ENCODE measurements at regions not wholly inside any gene's neighbourhood (a gene's known extent, or its start where the extent isn't known, plus 50 kb on each side); places are given as distances from the start of the nearest gene placed in this dataset.
"Not testable (repeated sequence)": the region's sequence is repeated elsewhere in the genome, so short reads cannot be mapped to it uniquely, and the experiment has no call there.

DNA sequence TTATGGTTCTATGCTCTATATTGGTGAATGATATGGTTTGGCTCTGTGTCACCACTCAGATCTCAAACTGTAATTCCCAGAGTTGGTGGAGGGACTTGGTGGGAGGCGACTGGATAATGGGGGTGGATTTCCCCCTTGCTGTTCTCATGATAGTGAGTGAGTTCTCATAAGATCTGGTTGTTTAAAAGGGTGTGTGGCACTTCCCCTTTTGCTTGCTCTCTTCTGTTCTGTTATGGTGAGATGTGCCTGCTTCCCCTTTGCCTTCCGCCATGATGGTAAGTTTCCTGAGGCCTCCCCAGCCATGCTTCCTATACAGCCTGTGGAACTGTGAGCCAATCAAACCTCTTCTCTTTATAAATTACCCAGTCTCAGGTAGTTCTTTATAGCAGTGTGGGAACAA, 446.6 kb upstream of the PDE3A start:
- DNase-seq = not testable (repeated sequence)

DNA sequence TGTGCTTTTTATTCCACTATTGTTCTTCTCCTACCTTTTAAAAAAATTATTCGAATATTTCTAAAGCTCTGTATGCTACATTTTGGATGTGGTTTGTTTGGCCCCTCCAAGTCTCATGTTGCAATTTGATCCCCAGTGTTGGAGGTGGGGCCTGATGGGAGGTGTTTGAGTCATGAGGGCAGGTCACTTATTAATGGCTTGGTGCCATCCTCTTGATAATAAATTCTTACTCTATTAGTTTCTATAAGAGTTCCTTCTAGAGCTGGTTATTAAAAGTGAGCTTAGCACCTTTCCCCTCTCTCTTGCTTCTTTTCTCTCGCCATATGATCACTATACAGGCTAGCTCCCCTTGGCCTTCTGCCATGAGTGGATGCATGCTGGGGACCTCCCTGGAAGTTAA, 445.6 kb upstream of the PDE3A start:
- DNase-seq = no peak

DNA sequence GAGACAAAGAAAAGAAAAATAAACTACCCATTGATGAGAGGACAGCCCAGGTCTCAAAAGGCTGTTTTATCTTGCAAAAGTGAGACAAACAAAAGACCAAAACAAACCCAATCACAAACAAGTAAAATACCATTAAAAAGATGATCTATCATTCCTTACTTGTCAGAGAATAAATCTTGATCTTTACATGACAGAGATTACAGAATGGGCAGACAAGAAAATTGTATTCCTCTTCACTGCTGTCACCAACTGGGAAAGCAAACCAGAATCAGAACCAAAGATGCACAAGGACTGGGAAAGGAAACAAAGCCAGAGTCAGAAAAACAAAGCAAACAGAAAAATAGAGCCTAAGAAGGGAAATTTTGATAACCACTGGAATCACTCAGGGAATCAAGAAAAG, 444.0 kb upstream of the PDE3A start:
- no peak for DNase-seq

DNA sequence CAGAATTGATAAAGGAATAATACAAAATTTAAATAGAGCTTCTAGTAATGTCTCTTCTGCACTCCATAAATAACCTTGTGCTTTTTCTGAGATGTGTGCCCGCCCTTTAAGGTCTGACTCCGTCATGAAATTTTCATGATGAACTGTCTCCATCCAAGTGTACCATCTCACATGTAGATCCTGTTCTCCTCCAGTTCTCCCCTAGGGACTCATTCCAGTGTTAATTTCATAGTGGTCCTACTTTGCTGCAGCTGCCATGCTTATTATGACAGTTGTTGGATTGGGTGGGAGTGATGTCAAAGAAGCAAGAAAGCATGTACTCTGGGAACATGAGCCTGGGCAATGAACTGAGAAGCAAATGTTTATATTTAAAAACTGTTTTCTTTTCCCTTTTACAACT, 442.5 kb upstream of the PDE3A start:
- peak; percentile 63 for DNase-seq

DNA sequence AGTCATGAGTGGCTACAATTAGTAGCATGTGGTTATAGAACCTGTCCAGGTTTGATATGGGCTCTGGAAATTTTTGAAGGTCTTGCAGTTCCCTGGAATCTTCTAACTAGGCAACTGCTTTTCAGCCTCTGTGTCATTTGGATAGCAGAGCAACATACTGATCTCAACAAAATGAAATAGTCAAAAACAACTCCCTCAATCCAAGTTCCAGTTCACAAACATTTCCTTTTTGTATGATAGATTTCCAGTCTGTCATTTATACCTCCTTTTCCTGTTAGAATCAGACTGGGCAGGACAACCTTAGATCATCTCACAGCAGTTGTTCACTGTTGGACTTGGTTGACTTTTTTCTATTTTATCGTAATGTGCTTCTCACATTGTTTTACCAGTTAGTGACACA, 442.1 kb upstream of the PDE3A start:
- DNase-seq = no peak

DNA sequence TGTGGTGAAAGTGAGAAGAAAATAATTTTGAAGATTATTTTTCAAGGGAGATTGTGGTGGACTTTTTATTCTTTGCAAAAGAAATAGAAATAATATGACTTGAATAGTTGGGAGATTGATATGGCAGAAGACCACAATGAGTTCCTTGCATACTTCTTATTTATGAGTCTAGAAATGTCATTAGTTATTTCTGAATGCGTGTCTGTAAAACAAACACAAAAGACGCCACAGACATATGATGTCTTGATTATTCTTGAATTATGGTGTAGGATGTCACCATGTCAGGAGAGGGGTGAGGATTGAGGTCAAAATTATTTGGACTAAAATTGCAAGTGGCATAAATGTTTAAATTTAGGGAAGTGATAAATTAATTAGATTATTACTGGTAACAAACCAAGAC, 440.7 kb upstream of the PDE3A start:
- no peak for DNase-seq

DNA sequence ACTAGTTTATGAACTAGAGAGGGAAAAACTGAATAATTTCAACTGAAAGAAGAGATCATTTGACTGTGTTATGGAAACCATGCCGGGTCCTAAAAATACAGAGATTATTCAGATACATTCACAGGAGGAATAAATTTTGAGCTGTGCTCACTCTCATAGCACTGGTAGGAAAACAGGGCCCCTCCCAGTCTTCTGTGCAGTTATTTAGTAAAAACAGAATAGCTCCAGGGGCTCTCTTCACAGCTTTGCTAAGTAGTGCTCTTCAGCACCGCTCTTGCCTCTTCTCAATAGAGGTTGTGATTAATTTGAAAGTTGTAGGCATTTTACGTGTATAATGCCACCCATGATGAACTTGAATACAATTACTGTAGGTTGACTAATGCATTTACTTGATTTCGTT, 435.9 kb upstream of the PDE3A start:
- DNase-seq = no peak

DNA sequence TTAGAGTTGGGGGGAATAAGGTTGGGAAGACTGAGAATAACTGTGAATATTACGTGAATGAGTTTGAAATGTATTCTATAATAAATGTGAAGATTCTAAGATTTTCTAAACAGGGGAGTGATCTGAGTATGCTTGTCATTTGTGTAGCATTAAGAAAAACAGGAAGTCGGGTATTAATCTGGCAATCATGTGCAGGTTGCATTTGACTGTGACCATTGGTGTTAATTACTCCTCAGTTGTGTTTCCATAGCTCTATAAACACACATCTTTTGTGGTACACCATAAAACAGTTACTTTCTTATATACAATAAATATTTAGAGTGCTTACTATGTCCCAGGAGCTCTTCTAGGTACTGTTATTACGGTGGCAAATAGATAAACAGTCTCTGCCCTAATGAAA, 434.4 kb upstream of the PDE3A start:
- DNase-seq = no peak

DNA sequence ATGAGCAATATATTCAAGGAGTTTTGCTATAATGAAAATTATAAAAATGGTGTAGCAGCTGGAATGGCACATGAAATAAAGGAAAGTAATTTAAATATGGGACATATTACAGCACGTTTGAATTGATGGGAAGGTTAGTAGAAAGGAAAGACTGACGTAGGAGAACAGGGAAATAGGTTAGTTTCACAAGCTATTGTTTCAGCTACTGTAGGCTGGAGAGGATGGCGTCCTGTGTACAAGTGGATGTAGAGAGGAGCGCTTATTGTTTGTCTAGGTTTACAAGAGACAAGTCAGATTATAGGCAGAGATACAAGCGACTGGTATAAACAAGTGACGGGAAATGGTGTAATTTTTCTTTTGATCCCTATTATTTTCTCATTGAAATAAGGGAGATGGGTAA, 431.2 kb upstream of the PDE3A start:
- no peak for DNase-seq

DNA sequence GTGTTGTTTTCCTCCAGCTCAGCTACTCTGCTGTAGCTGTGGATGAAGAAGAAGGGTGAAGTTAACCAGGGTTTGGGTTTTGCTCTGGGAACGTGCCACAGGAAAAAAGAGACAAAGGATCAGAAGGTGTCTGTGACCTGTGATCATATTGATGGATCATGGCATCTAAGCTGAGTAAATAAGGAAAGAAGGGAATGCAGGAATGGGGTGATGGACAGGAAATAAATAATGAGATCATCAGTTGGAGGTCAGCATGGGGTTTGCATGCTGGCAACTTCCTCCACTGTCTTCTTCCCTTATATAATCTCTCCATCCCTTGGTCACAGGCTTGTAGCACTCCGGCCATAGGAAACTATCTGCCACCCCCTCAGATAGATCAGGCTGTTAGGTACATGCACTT, 430.3 kb upstream of the PDE3A start:
- DNase-seq = no peak

DNA sequence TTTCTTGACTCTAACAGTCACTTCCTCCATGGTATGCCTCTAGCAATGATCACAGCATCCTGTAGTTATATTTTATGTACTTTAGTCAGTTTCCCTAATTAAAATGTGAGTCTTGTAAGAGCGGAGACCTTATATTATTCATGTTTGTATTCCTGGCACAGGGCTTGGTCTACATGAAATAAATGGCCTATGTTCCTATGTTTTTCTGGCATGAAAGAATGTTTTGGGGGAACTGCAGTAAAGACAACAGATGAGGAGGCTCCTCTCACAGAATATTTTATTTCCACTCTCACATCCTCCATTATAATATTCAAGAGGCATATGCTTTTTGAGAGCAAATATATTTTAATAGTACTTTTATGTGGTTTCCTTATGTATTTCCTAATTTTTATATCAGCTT, 429.8 kb upstream of the PDE3A start:
- no peak for DNase-seq

DNA sequence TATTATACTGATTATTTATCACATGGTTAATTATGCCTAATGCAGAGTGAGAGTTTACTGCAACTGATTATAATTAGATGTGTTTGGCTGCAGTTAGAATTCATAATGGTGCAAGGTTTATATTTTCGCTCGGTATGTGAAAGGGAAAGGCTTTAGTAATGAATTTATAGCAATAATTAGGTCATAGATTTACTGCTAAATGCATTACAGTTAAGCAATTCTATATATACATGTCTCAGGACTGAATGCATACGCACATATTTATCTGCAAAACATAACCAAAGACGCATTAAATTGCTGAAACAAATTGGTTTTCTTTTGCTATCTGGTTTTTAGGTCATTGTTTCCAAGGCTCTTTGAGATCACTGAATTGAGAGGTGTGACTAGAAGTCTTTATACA, 428.1 kb upstream of the PDE3A start:
- no peak for DNase-seq

DNA sequence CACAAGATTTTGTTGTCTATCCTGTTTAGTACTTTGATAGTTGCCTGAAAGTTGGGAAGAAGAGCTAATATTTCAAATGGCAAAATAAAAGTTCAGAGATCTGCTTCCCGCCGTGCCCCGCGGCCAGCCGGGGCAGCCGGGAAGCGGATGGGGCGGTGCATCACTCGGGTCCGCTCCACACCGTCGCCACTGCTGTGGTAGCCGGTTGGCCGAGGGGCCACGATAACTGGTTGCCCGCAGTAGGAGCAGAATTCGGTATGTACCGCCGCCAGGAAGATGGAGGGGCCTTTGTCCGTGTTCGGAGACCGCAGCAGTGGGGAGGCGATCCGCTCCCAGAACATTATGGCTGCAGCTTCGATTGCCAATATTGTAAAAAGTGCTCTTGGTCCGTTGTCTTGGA, 427.2 kb upstream of the PDE3A start:
- no peak for DNase-seq

DNA sequence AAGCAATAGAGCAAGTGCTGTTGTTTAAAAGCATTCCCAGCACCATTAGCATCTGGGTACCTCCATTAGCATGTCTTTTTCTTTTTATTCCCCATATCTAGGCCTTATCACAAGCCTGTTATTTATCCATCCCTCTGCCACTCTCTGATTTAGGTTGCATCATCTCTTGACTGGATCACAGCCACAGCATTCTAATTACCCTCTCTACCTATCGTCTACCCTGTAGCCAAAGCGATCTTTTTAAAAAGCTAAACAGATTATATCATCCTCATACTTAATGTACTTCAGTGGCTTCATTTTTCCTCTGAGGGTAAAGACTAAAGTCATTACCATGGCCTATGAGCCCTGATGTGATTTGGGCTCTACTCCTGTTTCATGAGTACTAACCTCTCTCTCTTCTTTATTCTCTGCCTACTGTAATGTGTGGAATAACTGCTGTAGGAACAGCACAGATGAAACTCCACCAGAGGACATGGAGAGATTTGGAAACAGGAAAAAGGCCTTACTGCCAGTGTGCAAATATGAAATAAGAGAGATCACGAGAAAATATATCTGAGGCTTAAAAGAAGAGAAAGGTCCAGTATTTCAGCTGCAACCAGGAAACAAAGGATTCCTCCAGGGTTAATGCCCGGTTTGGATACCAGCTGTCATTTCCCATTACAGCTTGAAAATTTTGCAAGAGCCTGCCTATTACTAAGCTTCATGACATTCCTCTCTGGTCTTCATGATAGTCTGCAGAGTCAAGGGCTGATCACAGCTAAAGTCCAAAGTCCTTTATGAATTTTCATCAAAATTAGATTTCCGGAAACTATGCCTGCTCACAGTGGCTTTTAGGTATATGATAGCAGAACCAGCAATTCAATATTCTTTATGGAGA, 422.5 kb upstream of the PDE3A start:
- peak; percentile 72 for DNase-seq

DNA sequence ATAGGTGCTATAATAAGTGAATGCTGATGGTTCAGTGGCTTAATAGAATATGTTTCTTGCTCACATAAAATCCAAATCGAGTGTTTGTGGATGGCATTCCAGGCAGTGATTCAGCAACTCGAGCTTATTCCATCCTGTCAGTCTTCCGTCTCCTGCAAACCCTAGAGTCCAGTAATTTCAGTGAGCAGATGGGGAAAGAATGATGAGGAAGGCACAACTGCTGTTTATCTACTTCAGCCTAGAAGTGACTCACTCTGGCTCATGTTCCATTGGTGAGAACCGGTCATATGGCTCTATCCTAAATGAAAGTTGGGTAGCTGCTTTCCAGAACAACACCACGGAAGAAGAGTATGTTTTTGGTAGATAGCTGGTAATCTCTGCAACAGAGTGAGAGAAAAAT, 421.8 kb upstream of the PDE3A start:
- peak; percentile 34 for DNase-seq

DNA sequence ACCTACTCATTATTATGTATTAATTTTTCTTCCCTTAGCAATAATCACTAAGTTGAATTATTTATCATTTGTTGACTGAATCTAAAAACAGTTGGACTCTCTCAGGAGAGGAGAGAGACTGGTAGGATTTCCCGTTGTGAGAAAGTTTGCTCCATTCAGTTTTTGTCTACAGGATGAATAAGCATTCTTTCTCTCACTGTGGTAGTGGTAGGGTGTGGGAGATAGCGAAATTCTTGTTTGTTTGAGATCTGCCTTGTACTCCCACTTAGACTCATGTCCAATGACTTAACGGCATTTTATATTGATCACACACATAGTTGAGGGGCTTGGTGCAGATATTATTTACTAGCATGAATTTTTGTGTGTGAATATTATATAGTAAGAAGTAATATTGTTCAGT, 421.0 kb upstream of the PDE3A start:
- DNase-seq = no peak

DNA sequence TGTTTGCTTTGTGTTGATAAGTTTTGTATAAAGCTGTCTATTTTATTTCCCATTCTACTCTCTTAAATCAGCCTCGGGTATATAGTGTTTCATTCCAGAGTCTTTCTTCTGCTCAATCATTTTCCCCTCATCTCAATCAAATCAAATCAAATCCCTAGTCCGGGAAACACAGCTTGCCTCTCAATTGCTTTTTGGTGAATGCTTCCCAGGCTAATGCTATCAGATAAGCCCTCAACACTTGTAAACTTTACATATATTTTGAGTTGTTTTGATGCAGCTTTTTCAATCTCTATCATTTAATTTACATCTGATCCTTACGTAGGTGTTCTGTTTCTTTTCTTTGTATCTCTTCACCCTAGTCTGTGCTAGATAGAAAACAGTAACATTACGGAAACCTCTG, 416.7 kb upstream of the PDE3A start:
- no peak for DNase-seq

DNA sequence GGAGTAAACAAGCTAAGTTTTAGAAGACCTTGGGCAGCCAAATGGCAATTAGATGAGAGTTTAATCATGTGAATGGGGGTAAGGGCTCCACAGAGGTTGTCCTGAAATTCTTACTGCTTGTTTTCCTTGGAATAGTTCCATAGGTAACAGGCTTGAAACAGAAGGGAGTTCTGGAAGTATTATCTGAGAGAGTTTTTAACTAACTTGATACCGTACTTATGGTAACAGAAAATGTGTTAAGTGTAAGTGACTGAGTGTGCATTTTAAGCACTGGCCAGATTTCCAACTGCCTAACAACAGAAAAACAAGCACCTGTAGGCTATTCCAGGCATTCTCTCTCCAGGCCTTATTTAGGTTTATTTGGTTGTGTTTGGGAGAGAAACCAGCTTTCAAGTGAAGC, 414.6 kb upstream of the PDE3A start:
- DNase-seq = no peak

DNA sequence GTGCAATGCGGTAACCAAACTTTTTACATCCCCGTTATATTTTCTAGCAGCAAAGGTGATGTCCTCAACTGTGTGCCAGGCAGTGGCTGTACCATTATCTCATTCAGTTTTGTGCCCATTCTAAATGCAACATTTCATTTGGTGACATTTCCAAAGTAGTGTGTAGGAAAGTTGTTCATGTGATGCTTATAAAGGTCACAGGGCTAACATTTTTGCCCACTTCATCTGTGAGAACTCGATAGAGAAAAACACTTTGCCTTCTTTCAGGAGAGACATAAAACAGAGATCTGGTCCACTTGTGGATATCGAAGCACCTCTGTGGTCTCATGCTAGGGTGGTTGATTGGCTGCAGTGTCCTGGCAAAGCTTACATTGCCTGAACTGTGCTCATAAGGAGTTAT, 414.2 kb upstream of the PDE3A start:
- DNase-seq = no peak

DNA sequence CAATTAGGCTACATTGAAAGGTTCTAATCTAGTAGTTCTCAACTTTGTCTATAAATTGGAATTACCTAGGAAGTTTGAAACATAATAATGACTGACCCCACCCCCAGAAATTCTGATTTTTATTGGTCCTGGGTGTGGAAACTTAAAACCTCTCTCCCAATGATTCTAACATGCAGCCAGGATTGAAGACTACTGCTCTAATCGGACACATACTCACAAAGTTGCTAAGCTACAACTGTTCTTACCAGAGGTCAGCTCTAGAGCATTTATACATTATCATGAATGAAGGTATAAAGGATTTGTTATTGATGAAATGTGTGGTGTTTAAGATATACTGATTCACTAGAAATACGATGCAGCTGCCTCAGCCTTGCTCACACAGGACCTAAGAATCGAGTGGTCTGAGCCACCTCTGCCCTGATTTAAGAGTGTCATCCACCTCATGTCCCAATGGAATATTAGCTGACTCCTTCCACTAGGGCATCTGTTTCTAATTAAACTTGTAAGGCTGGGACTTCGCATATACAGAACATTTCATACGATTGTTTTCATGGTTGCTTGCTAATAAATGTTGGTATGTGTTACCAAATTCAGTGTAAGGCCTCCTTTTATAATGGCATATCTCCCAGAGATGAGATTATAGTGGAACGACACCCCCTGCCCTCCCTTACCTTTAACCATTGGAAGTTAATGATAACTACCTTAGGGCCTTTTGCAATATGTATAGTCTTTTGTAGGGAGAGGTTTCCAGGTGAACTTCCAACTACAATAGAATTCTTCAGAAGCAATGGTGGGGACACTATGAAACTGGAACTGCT, 410.8 kb upstream of the PDE3A start:
- no peak for DNase-seq

DNA sequence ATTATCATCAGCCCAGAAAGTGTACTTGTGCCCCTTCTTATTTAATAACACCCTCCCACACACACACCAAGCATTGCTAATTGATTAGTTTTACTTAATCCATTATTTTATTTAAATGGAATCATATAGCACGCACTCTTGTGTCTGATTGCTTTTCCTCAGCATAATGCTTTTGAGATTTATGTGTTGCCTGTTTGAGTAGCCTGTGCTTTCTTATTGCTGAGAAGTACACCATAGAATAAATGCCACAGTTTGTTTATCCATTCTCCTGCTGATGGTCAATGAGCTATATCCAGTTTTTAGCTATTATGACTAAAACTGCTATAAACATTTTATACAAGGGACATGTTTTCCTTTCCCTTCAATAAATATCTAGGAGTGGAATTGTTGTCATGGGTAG, 409.9 kb upstream of the PDE3A start:
- no peak for DNase-seq

DNA sequence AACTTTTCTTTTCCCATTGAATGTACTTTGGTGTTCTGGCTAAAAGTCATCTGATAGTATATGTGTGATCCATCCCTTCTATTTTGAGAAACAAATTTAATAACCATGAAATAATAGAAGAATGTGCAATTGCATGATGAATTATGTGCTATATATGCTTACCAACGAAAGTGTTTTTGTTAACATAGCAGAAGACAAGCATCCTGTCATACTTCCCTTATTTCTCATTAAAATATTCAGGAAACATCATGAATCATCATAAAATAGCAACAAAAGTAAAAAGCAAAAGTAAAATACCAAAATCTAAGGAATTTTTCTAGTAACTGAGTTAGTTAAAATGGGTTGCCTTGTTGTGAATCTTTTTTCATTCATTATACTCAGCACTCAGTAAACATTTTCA, 409.0 kb upstream of the PDE3A start:
- no peak for DNase-seq

DNA sequence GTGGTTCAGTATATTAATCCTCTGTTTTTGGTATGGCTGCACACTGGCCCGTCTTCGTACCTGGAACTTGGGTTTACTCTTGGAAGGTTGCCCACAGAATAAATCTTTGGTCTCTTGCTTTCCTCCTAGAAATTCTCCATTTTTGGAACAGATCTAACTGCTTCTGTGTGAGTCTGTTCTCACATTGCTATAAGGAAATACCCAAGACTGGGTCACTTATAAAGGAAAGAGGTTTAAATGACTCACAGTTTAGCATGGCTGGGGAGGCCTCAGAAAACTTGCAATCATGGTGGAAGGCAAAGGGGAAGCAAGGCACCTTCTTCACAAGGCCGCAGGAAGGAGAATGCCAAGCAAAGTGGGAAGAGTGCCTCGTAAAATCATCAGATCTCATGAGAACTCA, 407.8 kb upstream of the PDE3A start:
- DNase-seq = no peak

DNA sequence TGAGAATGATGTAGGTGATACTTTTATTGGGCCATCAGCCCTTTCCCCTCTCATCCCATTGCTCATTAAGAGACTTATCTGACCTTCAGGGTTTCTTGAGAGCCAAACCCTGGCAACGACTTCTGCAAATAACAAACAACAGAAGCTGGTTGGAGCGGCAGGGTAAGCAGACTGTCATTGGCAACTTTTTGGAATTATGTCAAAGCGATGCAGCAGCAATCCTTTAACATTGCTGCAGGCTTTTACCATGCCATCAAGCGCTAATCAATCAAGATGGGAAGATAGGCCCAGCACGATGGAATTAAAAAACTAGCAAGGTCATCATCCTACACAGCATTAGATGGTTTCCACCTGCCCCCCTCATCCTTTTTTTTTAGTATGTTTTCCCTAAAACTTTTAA, 406.1 kb upstream of the PDE3A start:
- peak; percentile 59 for DNase-seq

DNA sequence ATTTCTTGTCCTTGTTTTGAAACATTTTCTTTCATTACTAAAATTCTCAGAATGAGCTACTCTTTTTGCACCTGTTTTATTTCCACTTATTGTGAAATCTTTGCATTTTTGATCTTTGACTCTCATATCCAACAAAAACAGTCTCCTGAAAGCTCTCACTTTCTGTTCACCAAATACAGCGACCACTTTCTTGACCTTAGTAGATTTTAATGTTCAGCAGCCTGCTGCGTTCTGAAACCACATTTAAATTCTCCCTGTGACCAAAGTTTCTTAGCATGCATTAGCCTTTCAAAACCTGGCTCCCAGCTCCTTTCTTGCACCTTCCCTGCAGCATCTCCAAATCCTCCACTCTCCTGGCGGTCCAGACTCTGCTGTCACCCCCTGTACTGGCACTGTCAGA, 404.4 kb upstream of the PDE3A start:
- DNase-seq = no peak
